Limb (tissue), 2 donors: ENCODE measurements at regions not wholly inside any gene's neighbourhood (a gene's known extent, or its start where the extent isn't known, plus 50 kb on each side); places are given as distances from the start of the nearest gene placed in this dataset.

Source experiments
- DNase-seq, 2 donors: peaks; one replicate each; pipeline ENCODE4 v3.0.0-alpha.2; 2016; ENCODE audit errors: extremely low spot score in 2 of 2

DNA sequence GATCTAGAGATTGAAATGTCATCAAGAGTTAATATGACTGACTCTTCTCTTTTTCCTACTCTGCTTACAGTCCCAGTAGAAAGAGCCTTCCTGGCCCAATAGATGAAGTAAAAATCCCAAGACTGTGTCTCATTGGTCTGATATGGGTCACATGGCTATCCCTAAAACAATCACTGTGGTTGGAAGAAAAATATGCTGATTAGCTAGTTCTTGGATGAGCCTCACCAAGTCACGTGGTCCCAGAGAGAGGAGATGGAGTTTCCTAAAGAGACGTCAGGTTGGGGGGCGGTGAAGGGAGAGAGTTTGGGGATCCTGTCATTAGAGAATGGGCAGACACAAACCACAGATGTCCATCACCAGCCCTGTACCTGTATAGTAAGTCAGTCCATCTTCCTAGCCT is 466.3 kb downstream of the HAPSTR1 start:
- DNase-seq, result no peak

DNA sequence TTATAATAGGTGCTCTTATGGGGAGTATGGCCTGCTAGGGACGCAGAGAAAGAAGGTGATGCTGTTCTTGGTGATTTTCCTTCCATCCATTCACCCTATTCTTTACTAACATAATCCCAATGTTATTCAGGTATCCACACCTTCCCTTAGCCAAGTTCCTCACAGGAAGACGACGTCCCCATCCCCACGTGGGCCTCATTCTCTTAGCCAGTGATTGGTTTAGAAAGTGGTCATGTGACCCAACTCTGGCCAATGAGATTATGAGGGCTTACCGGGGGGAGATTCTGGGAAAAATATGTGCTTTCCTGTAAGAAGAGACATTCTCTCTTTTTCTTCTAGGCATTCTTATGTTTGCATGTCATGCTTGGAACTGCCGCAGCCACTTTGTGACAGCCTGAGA is 474.7 kb downstream of the HAPSTR1 start:
- no peak for DNase-seq

DNA sequence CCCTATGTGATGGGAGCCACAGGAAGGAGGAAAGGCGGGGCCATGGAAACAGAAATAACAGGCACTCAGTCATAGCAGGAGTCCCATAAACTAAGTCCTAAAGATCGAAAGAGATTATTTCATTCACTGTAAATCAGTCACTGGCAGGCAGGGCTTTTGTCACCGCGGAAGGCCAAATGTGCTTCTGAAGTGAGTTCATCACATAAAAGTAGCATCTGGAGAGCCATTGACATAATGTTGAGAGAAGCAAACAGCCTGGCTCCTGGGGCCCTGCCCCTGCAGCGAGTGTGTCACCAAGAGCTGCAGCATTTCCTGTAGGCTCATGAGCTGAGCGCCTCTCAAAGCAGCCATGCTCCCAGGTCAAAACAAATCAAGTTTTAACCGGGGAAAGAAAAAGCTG is 476.2 kb downstream of the HAPSTR1 start:
- DNase-seq, result no peak

DNA sequence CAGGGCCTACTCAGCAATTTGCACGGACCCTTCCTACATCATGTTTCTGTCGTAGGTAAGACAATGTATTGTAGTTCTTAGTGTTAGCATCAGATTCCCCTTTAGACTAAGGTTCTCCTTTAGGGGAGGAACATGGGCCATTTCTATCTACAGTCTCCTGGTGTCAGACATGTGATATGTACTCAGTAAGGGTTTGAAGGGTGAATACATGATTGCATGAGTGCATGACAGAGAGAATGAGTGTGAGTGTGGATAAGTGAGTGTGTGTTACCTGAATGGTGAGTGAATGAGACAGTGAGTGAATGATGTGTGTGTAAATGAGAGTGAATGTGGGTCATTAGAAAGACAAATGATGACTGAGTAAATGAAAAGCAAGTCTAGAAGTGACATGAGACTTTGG is 476.8 kb downstream of the HAPSTR1 start:
- DNase-seq, result no peak

DNA sequence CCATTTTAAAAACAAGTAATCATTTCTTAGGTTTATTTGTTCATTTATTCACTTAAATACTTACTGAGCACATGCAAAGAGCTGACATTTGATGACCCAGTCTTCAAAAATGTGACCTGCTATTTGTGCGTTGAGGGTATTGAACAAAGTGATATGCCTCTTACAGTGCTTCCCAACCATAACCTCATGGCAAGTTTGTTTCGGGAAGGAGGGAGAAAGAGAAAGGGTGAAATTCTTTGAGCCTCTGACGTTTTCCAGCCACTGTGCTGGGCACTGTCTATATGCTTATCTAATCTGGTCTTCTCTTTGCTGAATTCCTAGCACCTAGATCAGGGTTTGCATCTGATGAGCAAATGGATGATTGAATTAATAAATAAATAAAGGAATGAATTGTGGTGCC is 479.1 kb downstream of the HAPSTR1 start:
- DNase-seq, result no peak

DNA sequence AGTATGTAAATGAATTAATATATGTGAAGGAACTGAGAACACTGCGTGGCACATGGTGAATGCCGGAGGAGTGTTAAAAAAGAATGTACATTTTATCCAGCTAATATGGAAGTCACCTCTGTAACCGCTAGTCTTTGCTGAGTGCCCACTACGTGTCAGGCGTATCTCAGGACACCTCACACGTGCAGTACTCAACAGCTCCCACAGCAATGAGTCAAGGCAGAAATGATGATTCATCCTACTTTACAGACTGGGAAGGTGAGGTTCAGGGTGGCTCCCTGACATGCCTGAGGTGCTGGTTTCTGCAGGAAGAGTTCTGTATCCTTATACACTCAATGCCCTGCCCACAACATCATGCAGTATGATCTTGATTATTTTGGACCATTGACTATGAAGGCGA is 487.0 kb downstream of the HAPSTR1 start:
- no peak for DNase-seq

DNA sequence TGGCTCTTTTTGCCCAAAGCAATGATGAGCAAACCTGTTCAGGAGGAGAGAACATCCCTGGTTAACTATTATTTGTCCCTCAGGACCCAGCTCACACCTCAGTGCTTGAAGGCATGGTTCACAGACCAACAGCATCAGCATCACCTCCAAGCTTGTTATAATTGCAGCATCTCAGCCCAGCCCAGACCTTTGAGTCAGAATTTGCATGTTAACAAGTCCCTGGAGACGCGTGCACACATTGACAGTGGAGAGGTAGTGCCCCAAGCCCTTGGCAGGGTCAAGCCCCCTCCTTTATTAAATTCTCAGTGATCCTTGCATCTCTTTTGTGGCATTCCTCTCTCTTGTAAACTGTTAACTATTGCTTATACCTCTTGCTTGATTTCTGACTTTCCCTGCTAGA is 488.6 kb downstream of the HAPSTR1 start:
- no peak for DNase-seq

DNA sequence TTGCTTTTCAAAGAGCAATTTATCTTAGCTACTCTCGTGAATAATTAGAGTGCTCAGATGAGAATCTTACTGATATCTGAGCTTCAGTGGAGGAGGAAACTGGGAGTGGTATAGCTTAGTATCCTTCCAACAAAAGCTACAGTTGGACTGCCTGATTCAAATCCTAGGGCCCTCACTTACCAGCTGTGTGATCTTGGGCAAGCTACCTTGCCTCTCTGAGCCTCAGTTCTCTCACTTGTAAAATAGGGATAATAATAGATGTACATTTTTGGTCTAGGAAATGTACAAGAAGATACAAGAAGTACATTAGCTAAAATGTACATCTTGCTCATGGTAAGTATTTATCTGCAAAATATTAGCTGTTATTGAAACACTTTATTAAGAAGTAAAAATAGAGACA is 502.0 kb downstream of the HAPSTR1 start:
- no peak for DNase-seq

DNA sequence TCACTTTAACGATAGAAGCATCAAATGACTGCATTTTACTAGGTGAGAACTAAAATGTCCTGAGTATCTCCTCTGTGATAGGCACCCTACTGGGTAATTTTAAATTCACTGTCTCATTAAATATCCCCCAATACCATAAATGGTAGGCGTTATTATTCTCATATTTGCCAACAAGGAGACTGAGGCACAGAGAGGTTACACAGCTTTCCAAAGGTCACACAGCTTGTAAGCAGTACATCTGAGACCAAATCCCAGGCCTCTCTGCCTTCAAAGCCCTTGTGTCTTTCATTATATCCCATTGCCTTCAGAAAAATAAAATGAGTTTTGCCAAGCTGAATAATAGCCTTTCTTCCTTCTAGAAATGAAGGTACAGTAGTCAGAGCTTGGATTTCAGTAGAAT is 502.6 kb downstream of the HAPSTR1 start:
- DNase-seq, result no peak

DNA sequence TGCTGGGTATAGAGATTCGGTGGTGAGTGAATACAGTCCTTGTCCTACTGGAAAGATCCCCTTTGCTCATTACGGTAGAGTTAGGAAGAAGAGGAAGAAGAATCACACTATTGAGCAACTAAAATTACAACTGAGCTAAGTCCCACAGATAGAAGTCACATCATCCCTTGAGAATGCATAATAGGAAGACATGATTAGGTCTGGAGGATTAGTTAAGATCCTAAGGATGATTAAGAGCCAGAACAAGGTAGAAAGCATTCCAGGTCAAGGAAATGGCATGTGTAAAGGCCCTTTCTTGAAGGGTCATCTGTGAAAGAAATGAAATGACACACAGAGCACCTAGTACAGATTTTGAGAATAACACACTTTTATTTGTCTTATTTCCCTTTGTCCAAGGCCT is 503.5 kb downstream of the HAPSTR1 start:
- no peak for DNase-seq

DNA sequence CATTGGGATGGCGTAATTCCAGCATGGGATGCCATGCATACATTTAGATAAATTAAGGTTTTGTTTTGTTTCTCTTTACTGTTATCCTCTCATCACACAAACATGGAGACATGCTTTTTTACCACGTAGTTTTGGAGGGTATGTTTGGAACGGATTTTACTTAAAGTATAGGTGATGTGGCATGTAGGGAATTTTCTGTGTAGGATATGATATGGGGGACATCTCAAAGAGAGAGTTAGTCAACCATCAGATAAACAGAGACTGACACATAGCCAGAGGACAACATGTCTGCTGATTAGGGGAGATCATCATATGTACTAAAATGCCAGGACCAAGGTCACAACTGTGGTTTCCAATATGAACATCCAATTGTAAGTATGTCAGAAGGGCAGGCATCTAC is 503.9 kb downstream of the HAPSTR1 start:
- no peak for DNase-seq

DNA sequence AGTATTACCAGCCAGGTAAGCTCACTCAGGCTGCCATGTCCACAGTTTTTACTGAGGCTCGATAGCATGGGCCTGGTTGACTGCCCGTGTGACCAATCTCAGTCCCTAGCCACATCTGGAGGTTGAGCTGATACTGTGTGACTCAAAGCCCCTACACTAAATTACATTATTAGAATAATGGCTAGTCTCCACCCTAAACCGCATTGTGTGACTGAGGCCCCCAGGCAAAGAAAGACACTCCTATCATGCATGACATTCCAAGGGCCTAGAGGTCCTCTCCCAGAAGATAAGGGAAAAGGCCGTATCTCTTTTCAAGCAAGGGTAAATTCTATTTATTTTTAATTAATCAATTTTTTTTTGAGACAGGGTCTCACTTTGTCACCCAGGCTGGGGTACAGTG is 505.3 kb downstream of the HAPSTR1 start:
- DNase-seq, result no peak

DNA sequence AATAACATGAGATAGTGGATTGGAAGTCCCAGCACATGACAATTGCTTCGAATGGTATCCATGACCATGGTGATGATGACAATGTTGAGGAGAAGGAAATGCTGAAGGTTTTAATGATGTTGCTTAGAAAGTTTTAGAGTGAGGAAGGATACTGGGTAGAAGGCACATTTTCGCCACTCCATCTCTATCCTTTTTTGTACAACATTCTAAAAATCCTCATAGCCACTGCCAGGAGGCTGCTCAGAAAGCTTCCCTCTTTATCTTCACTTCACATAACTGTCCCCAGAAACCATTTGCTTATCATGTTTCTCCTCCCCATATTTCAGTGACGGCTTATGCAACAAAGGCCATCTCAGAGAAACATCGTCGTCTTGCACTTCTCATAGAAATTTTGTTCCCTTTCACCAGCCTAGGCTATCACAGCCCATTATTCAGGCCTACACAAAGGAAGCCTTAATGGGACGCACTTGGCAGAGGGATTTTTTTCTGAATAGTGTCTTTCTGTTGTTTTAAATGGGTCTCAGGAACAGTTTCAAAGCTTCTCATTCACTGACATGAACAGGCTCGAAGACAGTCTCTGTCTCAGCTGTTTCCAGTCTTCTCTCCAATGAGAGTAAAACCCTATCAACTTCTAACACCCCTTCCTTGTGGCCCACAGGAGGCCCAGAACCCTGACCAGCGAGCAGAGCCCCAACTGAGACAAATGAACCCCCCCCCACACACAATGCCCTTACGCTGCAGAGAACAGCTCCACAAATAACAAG is 506.7 kb downstream of the HAPSTR1 start:
- no peak for DNase-seq

DNA sequence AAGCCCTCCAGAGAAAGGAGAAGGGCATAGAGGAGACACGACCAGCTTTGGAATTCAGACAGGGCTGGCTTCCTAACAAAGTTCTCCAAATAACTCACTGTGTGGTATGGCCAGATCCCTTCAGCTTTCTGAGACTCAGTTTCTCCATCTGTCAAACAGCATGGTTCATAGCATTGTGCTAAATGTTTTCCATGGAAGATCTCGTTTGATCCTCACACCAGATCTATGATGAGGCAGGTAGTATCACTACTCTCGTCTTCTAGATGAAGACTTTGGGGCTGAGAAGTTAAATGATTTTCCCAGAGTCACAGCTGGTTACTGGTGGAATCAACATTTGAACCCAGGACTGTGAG is 507.3 kb downstream of the HAPSTR1 start:
- DNase-seq, result no peak

DNA sequence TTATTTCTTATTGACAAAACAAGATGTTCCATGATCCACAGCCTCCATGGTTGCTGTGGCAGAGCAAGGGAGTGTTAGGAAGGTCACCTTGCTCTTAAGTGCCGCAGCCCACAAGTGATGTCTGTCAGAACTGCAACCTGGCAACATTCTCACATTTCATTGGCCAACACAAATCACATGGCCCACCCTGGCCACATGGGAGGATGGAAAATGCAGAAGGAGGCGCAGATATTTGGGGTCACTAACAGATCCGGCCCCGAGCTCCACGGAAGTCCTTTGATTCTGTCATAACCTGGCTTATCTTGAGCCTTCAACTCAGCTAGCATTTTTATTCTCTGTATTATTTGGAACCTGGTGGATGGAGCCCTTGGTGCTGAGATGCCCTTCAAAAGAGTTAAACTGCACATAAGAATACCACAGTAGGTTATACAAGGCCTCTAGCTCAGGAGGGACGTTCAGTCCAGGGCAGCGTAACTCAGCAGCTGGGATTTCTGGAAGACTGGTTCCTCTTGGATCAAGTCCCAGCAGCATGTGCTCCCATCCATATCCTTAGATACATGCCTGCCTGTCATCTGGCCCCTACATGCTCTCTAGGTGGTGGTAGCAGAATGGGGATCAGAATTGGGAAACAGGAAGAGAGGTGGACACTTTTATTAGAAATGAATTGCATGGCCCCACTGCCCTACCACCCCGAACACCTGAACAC is 508.1 kb downstream of the HAPSTR1 start:
- DNase-seq, result no peak

DNA sequence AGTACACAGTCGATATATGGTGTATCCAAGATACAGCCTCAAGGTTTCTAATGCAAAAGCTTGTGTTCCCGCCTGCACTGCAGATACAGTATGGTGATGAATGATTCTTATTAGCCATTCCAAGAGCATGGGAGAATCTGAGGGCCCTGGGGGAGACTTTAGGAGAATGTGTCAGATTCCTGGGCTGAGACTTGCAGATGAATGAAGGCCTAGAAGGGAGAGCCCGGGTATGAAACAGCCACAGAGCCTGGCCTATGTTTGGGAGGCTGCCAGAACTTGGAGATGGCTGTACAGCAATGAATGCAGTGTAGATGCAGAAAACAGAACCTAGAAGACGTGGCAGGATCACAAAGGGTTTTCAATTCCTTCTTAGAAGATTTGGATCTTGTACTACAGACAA is 510.7 kb downstream of the HAPSTR1 start:
- DNase-seq, result peak in 1 of 2 donors; percentile 38

DNA sequence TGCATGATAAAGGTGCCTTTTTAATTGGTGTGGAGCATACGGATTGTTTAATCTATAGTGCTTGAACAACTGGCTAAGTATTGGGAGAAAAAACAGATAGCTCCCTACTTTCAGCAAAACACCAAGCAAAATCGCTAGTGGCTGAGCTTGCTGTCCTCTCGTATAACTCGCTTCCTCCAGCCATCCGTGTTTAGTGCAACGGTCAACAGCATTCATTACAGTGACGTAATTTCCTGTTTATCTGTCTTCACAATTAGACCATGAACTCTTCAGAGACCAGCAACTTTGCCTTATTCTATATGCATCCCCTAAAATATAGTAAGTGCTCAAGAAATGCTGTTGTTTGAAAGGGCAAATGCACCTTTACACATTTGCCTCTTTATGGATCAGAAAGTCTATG is 511.9 kb downstream of the HAPSTR1 start:
- no peak for DNase-seq

DNA sequence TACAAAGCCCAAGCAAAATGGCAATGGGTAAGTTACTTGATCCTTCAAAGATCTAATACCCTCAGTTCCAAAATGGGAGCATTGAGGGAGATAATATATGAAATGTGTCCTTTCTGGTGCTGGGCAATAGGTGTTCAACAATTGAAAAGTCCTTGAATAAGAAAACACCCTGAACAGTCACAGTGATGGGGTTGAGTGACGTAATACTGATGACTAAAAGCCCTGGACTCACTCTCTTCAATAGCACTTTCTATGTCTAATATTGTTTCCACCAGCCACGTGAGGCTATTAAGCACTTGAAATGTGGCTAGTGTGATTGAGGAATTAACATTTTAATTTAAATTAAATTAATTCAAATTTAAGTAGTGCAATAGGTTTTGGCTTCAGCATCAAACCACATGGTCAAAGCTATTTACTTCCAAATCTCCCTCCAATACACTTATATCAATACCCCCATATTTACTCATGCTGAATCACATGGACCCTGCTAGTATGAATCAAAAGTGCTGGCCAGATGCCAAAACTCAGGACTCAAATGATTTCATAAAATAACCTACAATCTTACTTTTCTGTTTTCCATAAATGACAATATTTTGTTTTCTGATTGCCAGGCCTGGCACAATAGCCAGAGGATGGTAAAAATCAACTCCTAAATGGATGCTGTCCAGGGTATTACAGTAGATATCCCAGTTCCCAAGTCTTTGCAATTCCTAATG is 516.2 kb downstream of the HAPSTR1 start:
- DNase-seq, result no peak

DNA sequence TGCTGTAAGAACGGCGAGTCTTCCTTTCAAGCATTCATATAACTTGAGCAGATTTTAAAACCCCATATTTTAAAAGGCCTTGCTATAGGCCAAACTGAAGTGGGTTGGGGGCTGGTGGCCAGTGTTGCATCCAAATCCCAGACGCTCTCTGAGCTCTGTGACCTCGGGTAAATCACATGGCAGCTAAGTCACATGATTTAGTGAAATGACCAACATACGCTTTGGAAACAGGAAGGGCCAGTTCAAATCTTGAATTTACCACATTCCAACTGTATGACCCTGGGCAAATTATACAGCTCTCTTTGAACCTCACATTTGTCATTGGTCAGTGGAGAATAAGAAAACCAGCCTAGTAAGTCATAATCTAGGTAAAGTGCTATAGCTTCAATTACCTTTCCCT is 519.3 kb downstream of the HAPSTR1 start:
- DNase-seq, result no peak

DNA sequence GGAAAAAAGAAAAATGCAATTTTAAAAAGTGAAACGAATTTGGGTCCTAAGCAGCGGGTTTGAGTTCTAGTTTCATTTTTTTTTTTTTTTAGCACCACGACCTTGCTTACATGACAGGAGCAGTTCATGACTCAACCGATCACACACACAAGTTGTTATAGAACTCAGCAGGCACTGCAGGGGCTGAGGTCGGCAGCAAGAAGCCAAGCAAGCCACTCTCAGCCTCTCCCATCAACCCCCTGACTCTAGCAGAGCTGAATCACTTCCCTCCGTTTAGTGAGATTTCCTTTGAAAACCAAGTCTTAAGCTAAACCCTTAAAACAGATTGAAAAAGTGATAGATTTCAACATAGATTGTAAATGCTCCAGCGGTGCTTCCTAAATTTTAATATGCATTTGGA is 520.8 kb downstream of the HAPSTR1 start:
- no peak for DNase-seq

DNA sequence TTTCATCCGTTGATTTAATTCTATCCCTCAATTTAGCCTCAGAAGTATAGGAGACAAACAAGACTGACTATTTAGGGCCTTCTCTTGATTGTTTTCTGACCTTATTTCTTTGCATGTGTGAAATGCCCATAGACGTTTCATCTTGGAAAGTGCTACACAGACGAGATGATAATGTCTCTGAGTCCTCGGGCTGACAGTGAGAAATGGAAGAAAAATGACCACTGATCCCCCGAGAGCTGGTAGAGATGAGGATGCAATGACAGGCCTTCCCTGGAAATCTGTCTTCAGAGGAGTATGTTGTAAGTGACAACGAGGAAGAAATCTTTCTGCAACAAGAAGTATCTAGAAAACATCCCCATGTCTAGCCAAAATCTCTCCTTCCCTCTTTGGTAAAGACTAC is 522.9 kb downstream of the HAPSTR1 start:
- DNase-seq, result no peak

DNA sequence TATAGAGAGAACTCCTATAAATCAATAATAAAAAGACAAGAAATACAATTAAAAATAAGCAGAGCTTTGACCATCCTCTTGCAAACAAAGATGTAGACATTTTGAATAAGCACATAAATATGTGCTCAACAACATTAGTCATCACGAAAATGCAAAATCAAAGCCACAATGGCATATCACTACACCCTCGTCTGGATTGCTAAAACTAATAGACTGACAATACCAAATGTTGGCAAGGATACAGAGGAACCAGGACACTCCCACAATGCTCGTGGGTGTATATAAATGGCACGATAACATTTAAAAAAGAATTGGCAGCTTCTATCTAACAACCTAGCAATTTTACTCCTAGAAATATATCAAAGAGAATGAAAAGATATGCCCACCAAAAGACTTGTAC is 530.8 kb downstream of the HAPSTR1 start:
- DNase-seq, result no peak

DNA sequence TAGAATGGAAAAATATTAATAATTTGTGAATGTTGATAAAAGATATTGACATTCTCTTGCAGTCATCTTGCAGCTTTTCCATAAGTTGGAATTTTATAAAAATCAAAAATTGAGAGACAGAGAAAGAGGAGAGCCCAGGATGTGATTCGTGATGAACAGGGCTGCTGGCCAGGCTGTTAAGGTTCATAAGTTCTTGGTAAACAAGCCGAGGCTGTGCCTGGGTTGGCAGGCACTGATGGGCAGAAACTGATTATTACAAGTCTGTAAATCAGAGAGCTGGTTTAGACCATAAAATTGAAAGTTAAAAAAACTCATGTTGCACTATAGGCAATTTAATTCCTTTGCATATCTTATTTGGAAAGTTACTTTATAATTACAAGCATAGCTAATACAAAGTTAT is 533.7 kb downstream of the HAPSTR1 start:
- no peak for DNase-seq
